GM23338 (cell line): ENCODE measurements at regions not wholly inside any gene's neighbourhood (a gene's known extent, or its start where the extent isn't known, plus 50 kb on each side); places are given as distances from the start of the nearest gene placed in this dataset.

Source experiments
- CTCF ChIP-seq, 2 experiments: fragments of 200-600 bp in 1 of 2; sonication (generic) in 1 of 2; conservative IDR thresholded peaks; 2 replicates each; pipeline versions ENCODE4 v1.5.1 to v1.6.1; 2016 to 2017; ENCODE audit warnings: antibody characterized with exemption in 2 of 2, low read depth in 2 of 2, mild to moderate bottlenecking in 2 of 2, moderate library complexity in 1 of 2
- EZH2 ChIP-seq: fragments of 200-600 bp; sonication (generic); IDR thresholded peaks from one replicate; pipeline ENCODE4 v1.8.0; 2017; ENCODE audit warnings: antibody characterized with exemption, mild to moderate bottlenecking, low read depth; ENCODE audit not compliant: unreplicated experiment
- JUNB ChIP-seq: IDR thresholded peaks from one replicate; pipeline ENCODE4 v1.6.1; 2016; ENCODE audit warnings: antibody characterized with exemption; ENCODE audit not compliant: unreplicated experiment
- POLR2AphosphoS5 ChIP-seq: IDR thresholded peaks from 2 replicates; pipeline ENCODE4 v1.6.1; 2016; ENCODE audit warnings: antibody characterized with exemption, low read depth

- no peak for TF ChIP-seq EZH2
- no peak for TF ChIP-seq POLR2AphosphoS5
- TF ChIP-seq CTCF (conservative IDR thresholded peaks at IDR 0.05; ENCODE audit: low read depth in 2 of 2) = no peak
- TF ChIP-seq JUNB = no peak
Measured at GRCh38 chrX:39577206-39577984, 520.4 kb downstream of the BCOR start.
